ENCODE measurements at regions not wholly inside any gene's neighbourhood (a gene's known extent, or its start where the extent isn't known, plus 50 kb on each side); places are given as distances from the start of the nearest gene placed in this dataset.

GRCh38 chr4:96189761-96190160, 349.9 kb downstream of the PDHA2 start:
- no peak for TF ChIP-seq CTCF (IDR thresholded peaks at IDR 0.05)
- TF ChIP-seq EZH2 (IDR thresholded peaks at IDR 0.05; ENCODE audit: borderline replicate concordance, insufficient read depth, low read depth, low read length, poor library complexity, severe bottlenecking), result no peak
